GM19240 (cell line): ENCODE measurements at regions not wholly inside any gene's neighbourhood (a gene's known extent, or its start where the extent isn't known, plus 50 kb on each side); places are given as distances from the start of the nearest gene placed in this dataset.

Experiments
- DNase-seq: peaks from one replicate; pipeline ENCODE4 v3.0.0; 2011; ENCODE audit warnings: low spot score; ENCODE audit not compliant: insufficient read length

- no peak for DNase-seq
These were observed 81.9 kb upstream of the TMLHE start for GRCh38 chrX:155694649-155695048.

GRCh38 chrX:155682834-155683233, 70.1 kb upstream of the TMLHE start:
- no peak for DNase-seq

- no peak for DNase-seq
These were observed 67.0 kb upstream of the TMLHE start for GRCh38 chrX:155679715-155680114.

- no peak for DNase-seq
These were observed 60.6 kb upstream of the TMLHE start for GRCh38 chrX:155673338-155673737.

- DNase-seq = no peak
These were observed 54.0 kb upstream of the TMLHE start for GRCh38 chrX:155666741-155667140.
